HG03064 (cell line): ENCODE measurements at regions not wholly inside any gene's neighbourhood (a gene's known extent, or its start where the extent isn't known, plus 50 kb on each side); places are given as distances from the start of the nearest gene placed in this dataset.

Experiments used
- ATAC-seq: cut with Tn5 transposase; IDR thresholded peaks from one replicate; pipeline ENCODE4 v1.9.1; 2021; ENCODE audit warnings: low read depth; ENCODE audit not compliant: unreplicated experiment

- no peak for ATAC-seq
Observed at GRCh38 chr20:10949930-10950783, 276.4 kb upstream of the JAG1 start.

- no peak for ATAC-seq
Observed at GRCh38 chr20:10951216-10951615, 277.4 kb upstream of the JAG1 start.

GRCh38 chr20:10951904-10952303 is 278.1 kb upstream of the JAG1 start:
- ATAC-seq: no peak

- no peak for ATAC-seq
Observed at GRCh38 chr20:10953437-10953836, 279.6 kb upstream of the JAG1 start.

- no peak for ATAC-seq
Observed at GRCh38 chr20:10954137-10954840, 280.5 kb upstream of the JAG1 start.

- no peak for ATAC-seq
Observed at GRCh38 chr20:10954908-10955580, 281.2 kb upstream of the JAG1 start.

- no peak for ATAC-seq
Observed at GRCh38 chr20:10958279-10958678, 284.5 kb upstream of the JAG1 start.

- no peak for ATAC-seq
Observed at GRCh38 chr20:10960416-10960815, 286.6 kb upstream of the JAG1 start.

GRCh38 chr20:10961651-10962288 is 288.0 kb upstream of the JAG1 start:
- ATAC-seq: no peak

- no peak for ATAC-seq
Observed at GRCh38 chr20:10962937-10963336, 289.1 kb upstream of the JAG1 start.

- no peak for ATAC-seq
Observed at GRCh38 chr20:10963717-10964266, 290.0 kb upstream of the JAG1 start.

- ATAC-seq: no peak
Observed at GRCh38 chr20:10965936-10966470, 292.2 kb upstream of the JAG1 start.

GRCh38 chr20:10970109-10970508 is 296.3 kb upstream of the JAG1 start:
- no peak for ATAC-seq

GRCh38 chr20:10971096-10971495 is 297.3 kb upstream of the JAG1 start:
- no peak for ATAC-seq

- ATAC-seq: no peak
Observed at GRCh38 chr20:10972219-10972860, 298.5 kb upstream of the JAG1 start.

- ATAC-seq: no peak
Observed at GRCh38 chr20:10976051-10976450, 302.3 kb upstream of the JAG1 start.

GRCh38 chr20:10978019-10978702 is 304.4 kb upstream of the JAG1 start:
- no peak for ATAC-seq

GRCh38 chr20:10978713-10979112 is 304.9 kb upstream of the JAG1 start:
- ATAC-seq: no peak

- ATAC-seq: no peak
Observed at GRCh38 chr20:10982692-10983091, 308.9 kb upstream of the JAG1 start.
